HPDE6-E6E7 (cell line): ENCODE measurements at regions not wholly inside any gene's neighbourhood (a gene's known extent, or its start where the extent isn't known, plus 50 kb on each side); places are given as distances from the start of the nearest gene placed in this dataset.
"Not testable (repeated sequence)": the region's sequence is repeated elsewhere in the genome, so short reads cannot be mapped to it uniquely, and the experiment has no call there.

Experiments
- DNase-seq: peaks from one replicate; pipeline ENCODE4 v3.0.0; 2011; ENCODE audit warnings: missing footprints; ENCODE audit errors: extremely low spot score

GRCh38 chr11:13782390-13783075 is 114.1 kb downstream of the FAR1 start:
- DNase-seq, result no peak

- no peak for DNase-seq
Measured at GRCh38 chr11:13784441-13784840, 116.0 kb downstream of the FAR1 start.

- DNase-seq, result no peak
Measured at GRCh38 chr11:13784855-13785254, 116.4 kb downstream of the FAR1 start.

- no peak for DNase-seq
Measured at GRCh38 chr11:13786688-13787087, 118.2 kb downstream of the FAR1 start.

DNA sequence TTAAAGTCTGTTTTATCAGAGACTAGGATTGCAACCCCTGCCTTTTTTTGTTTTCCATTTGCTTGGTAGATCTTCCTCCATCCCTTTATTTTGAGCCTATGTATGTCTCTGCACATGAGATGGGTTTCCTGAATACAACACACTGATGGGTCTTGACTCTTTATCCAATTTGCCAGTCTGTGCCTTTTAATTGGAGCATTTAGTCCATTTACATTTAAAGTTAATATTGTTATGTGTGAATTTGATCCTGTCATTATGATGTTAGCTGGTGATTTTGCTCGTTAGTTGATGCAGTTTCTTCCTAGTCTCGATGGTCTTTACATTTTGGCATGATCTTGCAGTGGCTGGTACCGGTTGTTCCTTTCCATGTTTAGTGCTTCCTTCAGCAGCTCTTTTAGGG is 129.1 kb downstream of the FAR1 start:
- not testable (repeated sequence) for DNase-seq

DNA sequence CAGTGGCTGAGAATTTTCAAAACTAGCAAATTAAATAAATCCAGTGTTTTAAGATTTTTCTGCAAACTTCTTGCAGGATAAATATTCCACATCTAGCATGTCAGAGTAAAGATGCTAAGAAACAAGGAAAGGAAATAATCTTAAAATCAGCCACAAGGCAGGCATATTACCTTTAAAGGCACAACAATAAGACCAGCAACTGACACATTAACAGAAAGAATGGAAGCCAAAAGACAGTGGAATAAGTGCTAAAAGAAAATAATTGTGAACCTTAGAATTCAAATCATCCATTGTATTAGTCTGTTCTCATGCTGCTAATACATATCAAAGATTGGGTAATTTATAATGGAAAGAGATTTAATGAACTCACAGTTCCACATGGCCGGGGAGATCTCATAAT is 132.4 kb downstream of the FAR1 start:
- no peak for DNase-seq

- DNase-seq, result no peak
Measured at GRCh38 chr11:13818325-13818724, 144.2 kb upstream of the SPON1 start.

GRCh38 chr11:13826505-13827278 is 135.8 kb upstream of the SPON1 start:
- peak; percentile 20 for DNase-seq

GRCh38 chr11:13831696-13832095 is 130.8 kb upstream of the SPON1 start:
- DNase-seq, result no peak

DNA sequence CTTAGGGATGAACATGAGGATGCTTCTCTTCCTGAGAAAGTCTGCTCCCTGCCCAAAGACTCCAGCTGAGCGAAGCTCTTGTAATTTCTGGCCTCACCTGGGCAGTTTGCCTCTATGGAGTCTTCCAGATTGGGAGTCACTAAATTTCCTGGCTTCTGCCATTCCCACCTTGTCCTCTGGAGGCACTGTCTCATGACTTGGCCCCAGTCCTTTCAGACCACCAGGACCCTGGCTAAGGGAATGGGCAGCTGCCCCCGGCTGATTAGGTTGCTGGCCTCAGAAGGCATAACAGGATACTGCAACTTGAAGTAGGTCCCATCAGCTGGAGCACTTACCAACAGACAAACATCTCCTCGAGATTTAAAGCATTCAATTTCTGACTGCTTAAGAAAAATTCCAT is 128.1 kb upstream of the SPON1 start:
- DNase-seq, result no peak

- no peak for DNase-seq
Measured at GRCh38 chr11:13836666-13837065, 125.9 kb upstream of the SPON1 start.

DNA sequence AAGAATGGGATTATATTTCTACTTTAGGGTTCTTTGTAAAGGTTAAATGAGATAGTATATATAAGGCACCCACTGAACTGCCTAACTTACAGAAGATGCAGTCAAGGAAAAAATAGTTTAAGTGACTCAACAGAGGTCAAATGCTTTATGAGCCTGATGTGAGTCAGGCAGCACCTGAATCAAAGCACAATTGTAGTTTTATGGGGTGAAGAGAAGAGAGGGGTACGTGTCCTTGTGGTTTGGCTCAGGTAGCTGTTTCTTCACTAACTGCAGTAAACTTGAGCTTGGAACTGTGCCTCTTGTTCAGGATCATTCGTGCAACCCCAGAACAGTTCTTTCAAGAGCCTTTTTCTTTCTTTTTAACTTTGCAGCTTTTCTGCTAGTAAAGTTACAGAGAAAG is 125.2 kb upstream of the SPON1 start:
- DNase-seq, result peak; percentile 76

GRCh38 chr11:13841393-13841792 is 121.1 kb upstream of the SPON1 start:
- no peak for DNase-seq

DNA sequence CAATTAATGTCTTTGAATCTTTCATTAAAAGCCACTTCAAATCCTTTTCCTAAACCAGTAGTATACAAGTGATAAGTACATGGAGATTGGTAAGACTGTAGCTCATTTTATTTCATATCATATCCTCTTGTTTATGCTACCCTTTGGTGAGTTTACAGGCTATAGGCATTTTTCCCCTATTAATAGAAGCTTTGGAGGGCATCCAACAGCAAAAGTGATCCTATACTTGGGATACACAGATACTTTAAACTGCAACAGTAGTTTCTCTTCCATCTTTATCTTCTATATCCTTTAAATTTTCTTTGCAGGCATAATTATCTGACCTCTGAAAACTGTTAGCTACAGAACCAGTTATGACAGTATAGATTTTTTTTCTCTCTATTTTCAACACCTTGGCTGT is 114.5 kb upstream of the SPON1 start:
- no peak for DNase-seq

GRCh38 chr11:13850231-13851005 is 112.1 kb upstream of the SPON1 start:
- no peak for DNase-seq

DNA sequence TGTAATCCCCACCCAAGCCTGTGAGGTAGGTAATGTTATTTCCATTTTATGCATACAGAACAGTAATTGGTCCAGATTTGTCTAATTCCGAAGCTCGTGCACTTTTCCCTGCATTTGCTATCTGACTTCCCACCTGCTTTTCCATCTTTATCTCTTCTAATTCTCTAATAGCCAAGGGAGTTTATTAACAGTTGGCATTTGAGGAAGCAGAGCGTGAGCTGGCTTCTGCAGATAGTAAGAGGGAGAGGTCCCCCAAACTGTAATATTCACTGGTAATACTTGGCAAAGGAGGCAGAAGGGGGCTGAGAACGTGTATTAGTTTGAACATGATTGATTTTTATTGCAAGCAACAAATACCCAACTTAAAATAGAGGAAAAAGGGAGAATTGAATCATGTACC is 110.8 kb upstream of the SPON1 start:
- no peak for DNase-seq

DNA sequence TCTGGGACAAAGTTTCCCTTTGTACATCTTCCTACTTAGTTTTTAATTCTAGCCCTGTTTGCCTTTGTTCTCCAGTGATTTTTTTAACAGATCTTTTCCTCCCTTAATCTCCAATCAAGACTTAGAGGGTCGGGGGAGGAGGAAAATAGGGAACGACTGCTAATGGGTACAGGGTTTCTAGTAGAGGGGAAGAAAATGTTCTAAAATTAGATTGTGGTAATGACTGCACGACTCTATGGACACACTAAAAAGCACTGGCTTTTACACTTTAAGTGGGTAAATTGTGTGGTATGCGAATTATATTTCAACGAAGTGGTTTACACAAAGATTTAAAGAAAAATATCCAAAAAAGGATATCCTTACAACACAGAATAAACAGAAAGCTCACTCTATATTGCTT is 110.0 kb upstream of the SPON1 start:
- no peak for DNase-seq

DNA sequence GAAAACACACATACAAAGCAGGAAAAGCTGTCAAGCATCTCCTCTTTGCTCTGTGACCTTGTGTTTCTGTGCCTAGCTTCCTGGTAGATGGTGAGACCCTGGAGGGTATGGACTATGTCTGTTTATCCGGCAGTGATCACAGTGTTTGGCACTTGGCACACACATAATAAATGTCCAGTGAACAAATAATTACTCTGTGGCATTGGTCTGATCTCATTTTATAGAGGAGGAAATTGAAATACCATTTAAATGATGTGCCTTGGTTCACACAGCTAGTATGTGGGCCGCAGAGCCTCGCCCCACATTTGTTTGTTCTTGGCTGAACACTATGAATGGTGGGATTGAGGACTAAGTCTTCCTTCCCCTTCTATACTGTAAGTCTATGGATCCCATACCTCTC is 104.7 kb upstream of the SPON1 start:
- no peak for DNase-seq

- DNase-seq, result no peak
Measured at GRCh38 chr11:13859892-13860291, 102.6 kb upstream of the SPON1 start.

DNA sequence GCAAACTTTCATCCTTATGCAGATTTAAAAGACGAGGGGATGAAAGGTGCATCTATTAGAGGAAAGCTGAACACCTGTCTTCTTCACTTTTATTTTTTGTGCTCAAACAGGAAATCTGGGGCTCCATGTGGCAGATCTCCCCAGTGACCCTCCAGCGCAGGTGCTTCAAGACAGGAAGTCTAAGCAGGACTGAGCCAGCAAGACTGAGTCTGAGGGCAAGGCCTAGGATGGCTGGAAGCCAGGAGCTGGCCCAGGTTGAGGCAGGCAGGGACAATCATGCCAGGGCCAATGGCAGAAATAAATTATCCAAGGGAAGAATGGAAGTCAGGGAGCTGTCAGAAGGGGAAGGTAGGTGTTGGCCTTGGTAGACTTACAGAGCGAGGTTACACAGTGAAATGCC is 101.1 kb upstream of the SPON1 start:
- DNase-seq, result no peak

- DNase-seq, result no peak
Measured at GRCh38 chr11:13862845-13863392, 99.6 kb upstream of the SPON1 start.

GRCh38 chr11:13868710-13869397 is 93.7 kb upstream of the SPON1 start:
- DNase-seq, result no peak
